D721Med (cell line): ENCODE measurements at regions not wholly inside any gene's neighbourhood (a gene's known extent, or its start where the extent isn't known, plus 50 kb on each side); places are given as distances from the start of the nearest gene placed in this dataset.

ENCODE experiments used
- DNase-seq: peaks from one replicate; pipeline ENCODE4 v3.0.0; 2011; ENCODE audit warnings: low spot score; ENCODE audit not compliant: insufficient read length
- FAIRE-seq: peaks from 2 replicates; lab custom pipeline; 2011; peaks lifted over from hg19 to GRCh38; lab: Jason Lieb, UNC
- CTCF ChIP-seq: IDR thresholded peaks from 2 replicates; pipeline ENCODE4 v1.5.1; 2012; ENCODE audit warnings: mild to moderate bottlenecking, control low read depth; ENCODE audit not compliant: insufficient read depth; ENCODE audit errors: missing control alignments

- DNase-seq: no peak
- no peak for FAIRE-seq
- no peak for TF ChIP-seq CTCF
Measured at GRCh38 chr5:89191374-89191773, 308.4 kb upstream of the MEF2C start.

DNA sequence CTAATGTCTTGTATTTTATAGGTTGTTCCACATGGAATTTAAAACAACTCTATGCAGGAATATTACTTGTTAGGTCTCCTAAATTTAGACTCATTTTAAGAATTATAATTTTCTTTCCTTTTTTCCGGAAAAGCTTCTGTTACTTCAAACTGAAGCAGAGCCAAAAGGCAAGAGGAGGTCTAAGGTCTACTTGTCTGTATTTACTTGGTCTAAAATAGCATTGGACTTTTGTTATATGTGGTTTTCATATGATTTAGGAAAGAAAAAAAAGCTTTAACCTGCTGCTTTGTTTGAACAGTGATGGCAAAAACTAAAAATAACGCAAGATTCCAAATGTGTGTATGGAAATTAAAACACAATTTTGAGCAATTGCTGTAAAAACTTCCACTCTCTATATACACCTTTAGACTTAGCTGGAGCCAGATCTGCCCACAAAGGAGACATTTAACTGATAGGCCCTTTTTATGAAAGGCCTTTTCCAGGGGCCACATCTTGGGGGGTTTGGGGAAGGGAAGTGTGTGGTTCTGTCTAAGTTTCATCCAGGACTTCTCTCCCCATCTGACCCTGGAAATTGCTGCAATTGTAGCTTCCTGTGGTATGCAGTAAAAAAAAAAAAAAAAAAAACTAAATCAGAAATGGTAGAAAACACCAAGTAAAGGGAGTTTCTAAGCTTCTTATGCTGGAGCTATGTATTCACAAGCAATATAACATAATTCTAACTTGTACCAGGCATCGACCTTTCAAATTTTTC lies 307.7 kb upstream of the MEF2C start:
- no peak for FAIRE-seq
- no peak for DNase-seq
- no peak for TF ChIP-seq CTCF

- FAIRE-seq: no peak
- no peak for DNase-seq
- no peak for TF ChIP-seq CTCF
Measured at GRCh38 chr5:89187883-89188465, 305.0 kb upstream of the MEF2C start.

GRCh38 chr5:89187268-89187667 lies 304.3 kb upstream of the MEF2C start:
- no peak for DNase-seq
- TF ChIP-seq CTCF: no peak
- FAIRE-seq: no peak

- no peak for DNase-seq
- FAIRE-seq: no peak
- TF ChIP-seq CTCF: no peak
Measured at GRCh38 chr5:89181546-89181945, 298.6 kb upstream of the MEF2C start.

DNA sequence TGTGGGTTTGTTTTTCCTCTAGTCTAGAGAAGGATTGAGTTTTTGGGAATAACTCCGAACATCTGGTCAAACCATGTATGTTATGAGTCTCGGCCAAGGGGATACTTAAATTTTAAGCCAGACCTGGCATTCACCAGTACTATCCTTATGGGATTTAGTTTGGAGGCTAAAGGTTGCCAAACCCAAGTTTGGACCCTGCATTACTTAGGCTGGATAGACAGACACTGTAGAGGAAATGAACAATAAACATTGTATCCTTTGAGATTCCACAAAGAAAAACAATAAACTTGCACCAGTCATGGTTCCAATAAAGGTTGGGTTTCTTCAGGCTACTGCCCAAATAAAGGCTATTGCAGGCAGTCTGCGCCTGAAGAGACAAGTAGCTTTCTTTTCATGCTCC lies 296.7 kb upstream of the MEF2C start:
- no peak for TF ChIP-seq CTCF

DNA sequence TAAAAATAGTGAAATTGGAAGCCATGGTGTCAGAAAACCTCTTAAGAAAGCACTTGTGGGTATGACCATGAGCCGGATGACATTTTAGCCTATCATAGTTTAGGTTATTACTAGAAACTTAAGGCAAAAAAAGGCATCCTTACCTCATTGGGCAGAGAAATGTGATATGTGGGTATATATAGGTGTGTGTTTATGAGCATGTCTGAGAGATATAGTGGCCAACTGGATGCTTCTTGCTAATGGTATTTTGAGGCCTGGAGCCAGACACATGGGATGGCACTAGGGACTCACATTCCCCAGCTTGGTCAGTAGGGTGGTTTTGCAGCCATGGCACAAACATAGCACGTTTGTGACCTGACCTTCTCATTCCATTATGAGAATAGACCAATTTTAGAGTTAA lies 295.6 kb upstream of the MEF2C start:
- DNase-seq (no peak), FAIRE-seq (no peak)

More for the DNA sequence above, 296.7 kb upstream of the MEF2C start:
- DNase-seq (no peak), FAIRE-seq (no peak)

More for the DNA sequence above, 295.6 kb upstream of the MEF2C start:
- no peak for TF ChIP-seq CTCF
